HCT116 (cell line): ENCODE measurements at regions not wholly inside any gene's neighbourhood (a gene's known extent, or its start where the extent isn't known, plus 50 kb on each side); places are given as distances from the start of the nearest gene placed in this dataset.

Experiments
- ATAC-seq: fragments of 200-7000 bp; cut with Tn5 transposase; 2 replicates; pipeline ENCODE4 v1.9.1; 2020; ENCODE audit warnings: mild to moderate bottlenecking, moderate library complexity
- BruUV-seq: library from RNA; stranded (reverse); fragments of 400-500 nt; replicated peaks from 2 replicates; lab custom pipeline; 2021; lab: Mats Ljungman, UMichigan
- CTCF ChIA-PET: fragments of 300-600 bp; sonication (Branson Sonifier 250); formaldehyde crosslinking; loops from one replicate; lab custom pipeline; 2021; ENCODE audit warnings: antibody characterized with exemption; lab: Charles Lee
- POLR2A ChIA-PET: fragments of 300-600, 350-600 bp; sonication (Branson Sonifier 250); formaldehyde crosslinking; loops from one replicate; lab custom pipeline; 2021; ENCODE audit warnings: antibody characterized with exemption; lab: Charles Lee
- RAD21 ChIA-PET, 2 experiments: fragments of 300-600 bp; sonication (Branson Sonifier 250); formaldehyde crosslinking; loops; one replicate each; lab custom pipeline; 2023; ENCODE audit warnings: low total read pairs in 2 of 2; ENCODE audit not compliant: uncharacterized antibody in 2 of 2, unreplicated experiment in 2 of 2, low non-redundant PET in 1 of 2; lab: Charles Lee
- DNase-seq: peaks from one replicate; pipeline ENCODE4 v3.0.0-alpha.2; 2010; ENCODE audit warnings: low read depth, low spot score
- H2AFZ ChIP-seq: fragments of 200-600 bp; shearing (Covaris generic), sonication (generic); 2 replicates; pipeline ENCODE4 v1.6.1; 2017; ENCODE audit warnings: low read depth, mixed run types, mixed read lengths, antibody characterized with exemption, low read length; ENCODE audit not compliant: poor library complexity, severe bottlenecking
- H3K27ac ChIP-seq: 2 replicates; pipeline ENCODE4 v1.5.1; 2012; ENCODE audit warnings: low read depth, low read length
- H3K27me3 ChIP-seq: fragments of 200-600 bp; sonication (generic); 2 replicates; pipeline ENCODE4 v1.6.1; 2016; ENCODE audit warnings: mixed run types, low read length, mixed read lengths; ENCODE audit not compliant: insufficient read depth
- H3K36me3 ChIP-seq, 2 experiments: fragments of 200-500 bp in 1 of 2; fragments of 200-600 bp in 1 of 2; sonication (Bioruptor generic) in 1 of 2; sonication (generic) in 1 of 2; 2 replicates each; pipeline versions ENCODE4 v1.5.1 to v1.6.1; 2014 to 2016; ENCODE audit warnings: low read length in 2 of 2, inconsistent platforms in 1 of 2, mixed read lengths in 1 of 2, mixed run types in 1 of 2; ENCODE audit not compliant: insufficient read depth in 2 of 2, control insufficient read depth in 1 of 2
- H3K4me1 ChIP-seq, 2 experiments: fragments of 200-600 bp in 1 of 2; sonication (generic) in 1 of 2; 2 replicates each; pipeline versions ENCODE4 v1.5.1 to v1.6.1; 2012 to 2017; ENCODE audit warnings: low read length in 2 of 2, inconsistent platforms in 1 of 2, mild to moderate bottlenecking in 1 of 2, mixed read lengths in 1 of 2, mixed run types in 1 of 2, moderate library complexity in 1 of 2; ENCODE audit not compliant: insufficient read depth in 2 of 2, control insufficient read depth in 1 of 2
- H3K4me2 ChIP-seq: fragments of 200-600 bp; sonication (generic); 2 replicates; pipeline ENCODE4 v1.6.1; 2017; ENCODE audit warnings: mixed run types, low read length, mixed read lengths
- H3K4me3 ChIP-seq, 2 experiments: fragments of 200-600 bp in 1 of 2; sonication (generic) in 1 of 2; replicated peaks in 1 of 2; 2 replicates each; pipeline ENCODE4 v1.5.1; 2011 to 2016; ENCODE audit warnings: low read length in 2 of 2, control low read depth in 1 of 2, low read depth in 1 of 2, mild to moderate bottlenecking in 1 of 2, mixed read lengths in 1 of 2, mixed run types in 1 of 2
- H3K79me2 ChIP-seq: fragments of 200-600 bp; sonication (generic); 2 replicates; pipeline ENCODE4 v1.6.1; 2017; ENCODE audit warnings: mild to moderate bottlenecking, mixed run types, low read length, moderate library complexity, mixed read lengths; ENCODE audit not compliant: insufficient read depth
- H3K9ac ChIP-seq: fragments of 200-600 bp; sonication (generic); 2 replicates; pipeline ENCODE4 v1.6.1; 2016; ENCODE audit warnings: low read length, mixed read lengths
- H3K9me2 ChIP-seq: fragments of 200-600 bp; sonication (generic), shearing (Covaris generic); 2 replicates; pipeline ENCODE4 v1.6.1; 2017; ENCODE audit warnings: mixed run types, mild to moderate bottlenecking, moderate library complexity; ENCODE audit not compliant: insufficient read depth
- H3K9me3 ChIP-seq, 2 experiments: fragments of 200-500 bp in 1 of 2; fragments of 200-600 bp in 1 of 2; sonication (Bioruptor generic) in 1 of 2; sonication (generic) in 1 of 2; 2 replicates each; pipeline ENCODE4 v1.6.1; 2014 to 2017; ENCODE audit warnings: low read length in 2 of 2, mixed read lengths in 2 of 2, inconsistent platforms in 1 of 2, low read depth in 1 of 2, mild to moderate bottlenecking in 1 of 2, mixed run types in 1 of 2, moderate library complexity in 1 of 2; ENCODE audit not compliant: control insufficient read depth in 1 of 2, insufficient read depth in 1 of 2
- H4K20me1 ChIP-seq: fragments of 200-600 bp; sonication (generic), shearing (Covaris generic); 2 replicates; pipeline ENCODE4 v1.6.1; 2017; ENCODE audit warnings: mixed run types, mild to moderate bottlenecking, moderate library complexity; ENCODE audit not compliant: insufficient read depth
- ATF3 ChIP-seq: IDR thresholded peaks from 2 replicates; pipeline ENCODE4 v1.6.1; 2012
- CBX3 ChIP-seq: IDR thresholded peaks from 2 replicates; pipeline ENCODE4 v1.6.1; 2012; ENCODE audit warnings: low read depth
- CEBPB ChIP-seq: IDR thresholded peaks from 2 replicates; pipeline ENCODE4 v1.6.1; 2012; ENCODE audit warnings: low read depth
- ELF1 ChIP-seq: IDR thresholded peaks from 2 replicates; pipeline ENCODE4 v1.6.1; 2012; ENCODE audit warnings: low read depth, borderline replicate concordance
- EZH2phosphoT487 ChIP-seq: fragments of 200-600 bp; IDR thresholded peaks from 2 replicates; pipeline ENCODE4 v1.6.1; 2018; ENCODE audit warnings: antibody characterized with exemption, borderline replicate concordance
- FOSL1 ChIP-seq: IDR thresholded peaks from 2 replicates; pipeline ENCODE4 v1.6.1; 2012; ENCODE audit warnings: low read depth
- RAD21 ChIP-seq: IDR thresholded peaks from 2 replicates; pipeline ENCODE4 v1.6.1; 2012; ENCODE audit warnings: low read depth, mild to moderate bottlenecking
- REST ChIP-seq: IDR thresholded peaks from 2 replicates; pipeline ENCODE4 v1.6.1; 2012; ENCODE audit warnings: low read depth
- SIN3A ChIP-seq: IDR thresholded peaks from 2 replicates; pipeline ENCODE4 v1.6.1; 2012; ENCODE audit warnings: low read depth
- SP1 ChIP-seq: IDR thresholded peaks from 2 replicates; pipeline ENCODE4 v1.6.1; 2012; ENCODE audit warnings: low read depth
- YY1 ChIP-seq: IDR thresholded peaks from 2 replicates; pipeline ENCODE4 v1.6.1; 2011; ENCODE audit warnings: low read length, low read depth, moderate library complexity, mild to moderate bottlenecking; ENCODE audit not compliant: insufficient replicate concordance; ENCODE audit errors: extremely low read depth
- ZFX ChIP-seq: fragments of 450-650 bp; IDR thresholded peaks from 2 replicates; pipeline ENCODE4 v1.6.1; 2017
- intact Hi-C: fragments of 100-400 bp; cut with micrococcal nuclease; formaldehyde crosslinking; loops from 2 replicates; pipeline ENCODE4 v1.10.0; 2022

DNA sequence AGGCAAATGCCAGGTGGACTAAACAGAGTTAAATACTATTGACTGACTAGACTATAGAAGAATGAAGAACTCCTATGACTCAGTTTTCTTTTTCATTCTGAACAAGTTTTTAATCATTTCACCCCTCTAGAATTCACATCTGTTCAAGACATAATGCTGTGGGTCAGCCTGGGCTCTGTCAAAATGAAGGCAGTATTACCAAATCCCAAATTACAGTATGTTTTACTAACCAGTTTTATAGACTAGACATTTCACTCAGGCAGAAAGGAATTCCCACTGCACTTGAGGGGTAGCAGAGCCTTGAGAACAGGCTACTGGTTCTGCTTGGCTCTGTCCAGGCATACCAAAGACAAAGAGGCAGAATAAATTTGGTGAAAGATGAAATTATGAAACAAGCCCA, 511.7 kb downstream of the EPHA4 start:
- ChIA-PET POLR2A (no interaction called here), RAD21 (no interaction called here), CTCF (no interaction called here)
- BruUV-seq = no TSS peak
- Histone ChIP-seq H4K20me1 (no peaks in the 10 kb centered on the region), H3K4me3 (no peak overlapping the region), H3K79me2 (no peaks in the 10 kb centered on the region), H3K4me1 (no peaks in the 10 kb centered on the region), H3K27ac (no peak overlapping the region), H3K9me3 (no peaks in the 10 kb centered on the region), H2AFZ (no peak overlapping the region), H3K9ac (no peak overlapping the region), H3K36me3 (no peaks in the 10 kb centered on the region), H3K4me2 (no peak overlapping the region), H3K27me3 (no peaks in the 10 kb centered on the region)
- DNase-seq (no peak), ATAC-seq (no peak)
- no peak for TF ChIP-seq YY1
- TF ChIP-seq, all 23 proteins: peak for 0
- H3K9me2 ChIP-seq = no peaks in the 10 kb centered on the region
- intact Hi-C loops = no loop called here

DNA sequence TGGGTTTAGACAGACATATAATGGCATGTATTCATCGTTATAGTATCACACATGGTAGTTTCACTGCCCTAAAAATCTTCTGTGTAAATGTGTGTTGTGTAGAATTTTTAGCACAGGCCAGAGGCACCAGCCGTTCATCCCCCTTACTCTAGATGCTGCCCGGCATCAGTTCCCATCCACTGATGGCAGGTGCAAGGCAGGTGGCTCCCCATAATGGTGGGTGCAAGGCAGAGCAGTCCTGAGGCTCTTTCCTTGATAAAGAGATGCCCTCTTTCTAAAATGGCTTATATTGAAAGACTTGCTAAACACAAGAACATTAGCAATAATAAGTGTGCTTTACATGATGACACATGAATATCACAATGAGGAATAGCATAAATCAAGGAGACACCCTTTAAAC, 508.5 kb downstream of the EPHA4 start:
- DNase-seq (no peak), ATAC-seq (no peak)
- H3K27ac ChIP-seq = no peak overlapping the region
- intact Hi-C loops = no loop called here
- no peaks in the 10 kb centered on the region for H4K20me1 ChIP-seq
- BruUV-seq = no TSS peak
- ChIA-PET POLR2A (no interaction called here), CTCF (no interaction called here), RAD21 (no interaction called here)
- no peak overlapping the region for H3K4me2 ChIP-seq
- no peaks in the 10 kb centered on the region for H3K9me3 ChIP-seq
- H3K9me2 ChIP-seq = no peaks in the 10 kb centered on the region
- no peak overlapping the region for H3K4me3 ChIP-seq
- no peaks in the 10 kb centered on the region for H3K36me3 ChIP-seq
- no peak overlapping the region for H2AFZ ChIP-seq
- H3K9ac ChIP-seq = no peak overlapping the region
- H3K79me2 ChIP-seq = no peaks in the 10 kb centered on the region
- no peaks in the 10 kb centered on the region for H3K4me1 ChIP-seq
- no peak for TF ChIP-seq EZH2phosphoT487
- no peak for TF ChIP-seq YY1
- no peak for TF ChIP-seq ATF3
- TF ChIP-seq CBX3 = no peak
- TF ChIP-seq CEBPB = no peak
- no peak for TF ChIP-seq ELF1
- TF ChIP-seq ZFX = no peak
- TF ChIP-seq REST = no peak
- TF ChIP-seq SP1 = no peak
- TF ChIP-seq FOSL1 = no peak
- no peak for TF ChIP-seq SIN3A
- TF ChIP-seq RAD21 = no peak
- H3K27me3 ChIP-seq = no peaks in the 10 kb centered on the region
